ENCODE measurements at regions not wholly inside any gene's neighbourhood (a gene's known extent, or its start where the extent isn't known, plus 50 kb on each side); places are given as distances from the start of the nearest gene placed in this dataset.

- Histone ChIP-seq H3K9ac (ENCODE audit: low read depth, low read length) (no peak overlapping the region), H4K20me1 (ENCODE audit: insufficient read depth, low read length) (no peaks in the 10 kb centered on the region), H3K4me1 (ENCODE audit: insufficient read depth, low read length) (no peaks in the 10 kb centered on the region), H3K9me3 (ENCODE audit: insufficient read depth, low read length, severe bottlenecking) (no peaks in the 10 kb centered on the region), H3K27me3 (ENCODE audit: insufficient read depth, low read length, poor library complexity) (no peaks in the 10 kb centered on the region), H3K36me3 (ENCODE audit: insufficient read depth, low read length) (no peaks in the 10 kb centered on the region), H2AFZ (ENCODE audit: low read depth, low read length) (no peak overlapping the region), H3K4me3 (ENCODE audit: low read depth in 1 of 2, low read length in 2 of 2) (no peak overlapping the region), H3K4me2 (ENCODE audit: insufficient read depth, low read length) (no peak overlapping the region), H3K79me2 (ENCODE audit: insufficient read depth, low read length) (no peaks in the 10 kb centered on the region), H3K27ac (ENCODE audit: low read length) (no peak overlapping the region)
- TF ChIP-seq EZH2 (IDR thresholded peaks at IDR 0.05; ENCODE audit: borderline replicate concordance, low read depth, low read length, severe bottlenecking): no peak
- no peak for TF ChIP-seq CTCF (IDR thresholded peaks at IDR 0.05; ENCODE audit: borderline replicate concordance, extremely low read depth, low read length, poor library complexity, severe bottlenecking)
- DNase-seq (no peak), ATAC-seq (ENCODE audit: insufficient read depth, low read depth) (no peak)
Measured at GRCh38 chr18:21978546-21979170, 190.7 kb upstream of the GATA6 start.

- no peak for DNase-seq
Measured at GRCh38 chr18:21979171-21979560, 190.2 kb upstream of the GATA6 start.

GRCh38 chr18:21979759-21980158, 189.6 kb upstream of the GATA6 start:
- DNase-seq: no peak

More at GRCh38 chr18:21979171-21979560, 190.2 kb upstream of the GATA6 start:
- H3K27me3 ChIP-seq (ENCODE audit: insufficient read depth, low read length, poor library complexity): no peaks in the 10 kb centered on the region
- H3K9ac ChIP-seq (ENCODE audit: low read depth, low read length): no peak overlapping the region
- H4K20me1 ChIP-seq (ENCODE audit: insufficient read depth, low read length): no peaks in the 10 kb centered on the region
- H3K4me2 ChIP-seq (ENCODE audit: insufficient read depth, low read length): no peak overlapping the region
- no peaks in the 10 kb centered on the region for H3K9me3 ChIP-seq (ENCODE audit: insufficient read depth, low read length, severe bottlenecking)
- no peak for ATAC-seq (ENCODE audit: insufficient read depth, low read depth)
- H3K79me2 ChIP-seq (ENCODE audit: insufficient read depth, low read length): no peaks in the 10 kb centered on the region
- H3K4me3 ChIP-seq (ENCODE audit: low read depth in 1 of 2, low read length in 2 of 2): no peak overlapping the region
- H3K4me1 ChIP-seq (ENCODE audit: insufficient read depth, low read length): no peaks in the 10 kb centered on the region
- H2AFZ ChIP-seq (ENCODE audit: low read depth, low read length): no peak overlapping the region
- no peaks in the 10 kb centered on the region for H3K36me3 ChIP-seq (ENCODE audit: insufficient read depth, low read length)
- TF ChIP-seq EZH2 (IDR thresholded peaks at IDR 0.05; ENCODE audit: borderline replicate concordance, low read depth, low read length, severe bottlenecking) (no peak), CTCF (IDR thresholded peaks at IDR 0.05; ENCODE audit: borderline replicate concordance, extremely low read depth, low read length, poor library complexity, severe bottlenecking) (no peak)
- H3K27ac ChIP-seq (ENCODE audit: low read length): no peak overlapping the region

More at GRCh38 chr18:21979759-21980158, 189.6 kb upstream of the GATA6 start:
- no peaks in the 10 kb centered on the region for H4K20me1 ChIP-seq (ENCODE audit: insufficient read depth, low read length)
- H3K4me3 ChIP-seq (ENCODE audit: low read depth in 1 of 2, low read length in 2 of 2): no peak overlapping the region
- H3K27ac ChIP-seq (ENCODE audit: low read length): no peak overlapping the region
- TF ChIP-seq CTCF (IDR thresholded peaks at IDR 0.05; ENCODE audit: borderline replicate concordance, extremely low read depth, low read length, poor library complexity, severe bottlenecking) (no peak), EZH2 (IDR thresholded peaks at IDR 0.05; ENCODE audit: borderline replicate concordance, low read depth, low read length, severe bottlenecking) (no peak)
- H3K4me1 ChIP-seq (ENCODE audit: insufficient read depth, low read length): no peaks in the 10 kb centered on the region
- H3K9ac ChIP-seq (ENCODE audit: low read depth, low read length): no peak overlapping the region
- no peak overlapping the region for H2AFZ ChIP-seq (ENCODE audit: low read depth, low read length)
- H3K36me3 ChIP-seq (ENCODE audit: insufficient read depth, low read length): no peaks in the 10 kb centered on the region
- no peak for ATAC-seq (ENCODE audit: insufficient read depth, low read depth)
- no peaks in the 10 kb centered on the region for H3K27me3 ChIP-seq (ENCODE audit: insufficient read depth, low read length, poor library complexity)
- no peak overlapping the region for H3K4me2 ChIP-seq (ENCODE audit: insufficient read depth, low read length)
- no peaks in the 10 kb centered on the region for H3K9me3 ChIP-seq (ENCODE audit: insufficient read depth, low read length, severe bottlenecking)
- no peaks in the 10 kb centered on the region for H3K79me2 ChIP-seq (ENCODE audit: insufficient read depth, low read length)
